ENCODE measurements at regions not wholly inside any gene's neighbourhood (a gene's known extent, or its start where the extent isn't known, plus 50 kb on each side); places are given as distances from the start of the nearest gene placed in this dataset.

DNA sequence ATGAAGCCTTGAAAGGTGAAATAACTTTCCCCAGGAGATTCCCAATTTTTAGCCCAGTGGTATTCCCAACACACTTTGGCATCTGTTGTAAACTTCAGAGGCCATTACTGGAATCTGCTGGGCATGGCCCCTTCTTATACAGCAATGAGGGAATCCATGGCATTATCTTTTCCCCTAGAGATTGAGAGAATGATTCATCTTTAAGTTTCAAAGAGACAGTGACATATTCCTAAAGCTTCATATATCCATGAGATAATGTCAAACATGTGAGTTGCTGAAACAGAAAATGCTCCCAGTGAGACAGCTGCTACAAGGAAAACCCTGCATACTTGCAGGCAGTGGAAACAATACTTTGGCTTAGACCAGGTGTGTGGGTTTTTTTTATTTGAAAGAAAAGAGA is 51.1 kb upstream of the DLX2 start (continued):
- TF ChIP-seq, protein P1, sequence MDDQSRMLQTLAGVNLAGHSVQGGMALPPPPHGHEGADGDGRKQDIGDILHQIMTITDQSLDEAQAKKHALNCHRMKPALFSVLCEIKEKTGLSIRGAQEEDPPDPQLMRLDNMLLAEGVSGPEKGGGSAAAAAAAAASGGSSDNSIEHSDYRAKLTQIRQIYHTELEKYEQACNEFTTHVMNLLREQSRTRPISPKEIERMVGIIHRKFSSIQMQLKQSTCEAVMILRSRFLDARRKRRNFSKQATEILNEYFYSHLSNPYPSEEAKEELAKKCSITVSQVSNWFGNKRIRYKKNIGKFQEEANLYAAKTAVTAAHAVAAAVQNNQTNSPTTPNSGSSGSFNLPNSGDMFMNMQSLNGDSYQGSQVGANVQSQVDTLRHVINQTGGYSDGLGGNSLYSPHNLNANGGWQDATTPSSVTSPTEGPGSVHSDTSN (IDR thresholded peaks at IDR 0.05) = no peak
- no peak for TF ChIP-seq SMC3 (IDR thresholded peaks at IDR 0.05; ENCODE audit: low read depth, low read length)

DNA sequence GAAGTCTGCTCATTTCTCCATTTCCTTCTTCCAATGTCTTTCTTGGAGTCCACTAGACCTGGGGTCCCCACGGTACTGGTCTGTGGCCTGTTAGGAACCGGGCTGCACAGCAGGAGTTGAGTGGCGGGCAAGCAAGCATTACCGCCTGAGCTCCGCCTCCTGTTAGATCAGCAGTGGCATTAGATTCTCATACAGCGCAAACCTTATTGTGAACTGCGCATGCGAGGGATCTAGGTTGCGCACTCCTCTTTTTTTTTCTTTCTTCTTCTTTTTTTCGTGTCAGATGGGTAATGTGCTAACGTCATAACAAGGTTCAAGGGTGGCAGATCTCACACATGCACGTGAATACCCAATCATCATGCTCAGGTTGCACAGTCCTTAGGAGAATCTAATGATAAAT is 53.1 kb upstream of the DLX2 start:
- H3K9me2 ChIP-seq = no peaks in the 10 kb centered on the region
- H3K4me1 ChIP-seq (ENCODE audit: control insufficient read depth in 1 of 2, insufficient read depth in 2 of 2, low read depth in 1 of 2, low read length in 1 of 2) = no peaks in the 10 kb centered on the region
- H3K9me3 ChIP-seq = 0 out of 2 replicates have a peak, but pooled peaks cover 2% of the 10 kb centered on the region
- no peak overlapping the region for H3K9ac ChIP-seq
- H3K4me2 ChIP-seq = no peak overlapping the region
- H3K36me3 ChIP-seq (replicated peaks in 1 of 2; ENCODE audit: control insufficient read depth in 1 of 2, insufficient read depth in 2 of 2, low read length in 1 of 2) = peaks cover 0 to 8% of the 10 kb centered on the region in 2 experiments
- WGBS (ENCODE audit: low lambda C conversion rate) = 44% methylated on average over 12 of the region's 12 CpGs
- CTCF ChIA-PET = interaction anchor here (2.3 kb wide), 1 partner anchor 17 kb away, joined by 6 read pairs; no protein-coding TSS in a partner anchor
- H3K4me3 ChIP-seq (ENCODE audit: low read depth in 2 of 2, low read length in 1 of 2) = peak overlapping the region in 1 of 2 experiments; percentile 34; a peak in 2 of 4 replicates
- no peaks in the 10 kb centered on the region for H4K20me1 ChIP-seq (ENCODE audit: insufficient read depth)
- H2AFZ ChIP-seq (ENCODE audit: low read depth) = peak overlapping the region; percentile 47; the same call in 1 of the 2 replicates
- no peak overlapping the region for H3K27ac ChIP-seq (ENCODE audit: low read depth in 2 of 2, low read length in 1 of 2)
- H3F3A ChIP-seq (replicated peaks; ENCODE audit: insufficient read depth) = no peaks in the 10 kb centered on the region
- no peak for DNase-seq
- H3K27me3 ChIP-seq (ENCODE audit: insufficient read depth) = peaks cover 6% of the 10 kb centered on the region; the same call in 1 of the 2 replicates
- TF ChIP-seq NRF1 (IDR thresholded peaks at IDR 0.05; ENCODE audit: low read depth, low read length) (peak; percentile 35), RCOR1 (IDR thresholded peaks at IDR 0.05; ENCODE audit: low read length) (no peak)
- POLR2A ChIA-PET = no interaction called here
- no peaks in the 10 kb centered on the region for H3K79me2 ChIP-seq (ENCODE audit: insufficient read depth)

DNA sequence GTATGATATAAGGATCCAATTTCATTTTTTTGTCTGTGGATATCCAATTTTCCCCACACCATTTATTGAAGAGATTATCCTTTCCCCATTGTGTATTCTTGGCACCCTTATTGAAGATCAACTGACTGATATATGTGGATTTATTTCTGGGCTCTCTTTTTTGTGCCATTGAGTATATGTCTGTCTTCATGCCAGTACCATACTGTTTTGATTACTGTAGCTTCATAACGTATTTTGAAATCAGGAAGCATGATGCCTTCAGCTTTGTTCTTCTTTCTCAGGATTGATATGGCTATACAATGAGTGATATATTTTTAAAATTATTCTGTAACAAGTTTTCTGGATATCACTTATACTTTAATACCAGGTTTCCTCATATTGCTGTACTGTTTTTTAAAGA is 58.1 kb upstream of the DLX2 start:
- DNase-seq = no peak
- no peak overlapping the region for H3K9ac ChIP-seq
- H3K4me1 ChIP-seq (ENCODE audit: control insufficient read depth in 1 of 2, insufficient read depth in 2 of 2, low read depth in 1 of 2, low read length in 1 of 2) = no peaks in the 10 kb centered on the region
- H3K9me2 ChIP-seq = no peaks in the 10 kb centered on the region
- no peaks in the 10 kb centered on the region for H3K36me3 ChIP-seq (replicated peaks in 1 of 2; ENCODE audit: control insufficient read depth in 1 of 2, insufficient read depth in 2 of 2, low read length in 1 of 2)
- no peaks in the 10 kb centered on the region for H3K79me2 ChIP-seq (ENCODE audit: insufficient read depth)
- TF ChIP-seq GABPA (IDR thresholded peaks at IDR 0.05; ENCODE audit: low read depth) (no peak), ELF1 (IDR thresholded peaks at IDR 0.05) (no peak), TEAD4 (IDR thresholded peaks at IDR 0.05; ENCODE audit: borderline replicate concordance, insufficient read depth) (no peak), CHD2 (IDR thresholded peaks at IDR 0.05; ENCODE audit: low read length, partially characterized antibody) (no peak), NRF1 (IDR thresholded peaks at IDR 0.05; ENCODE audit: low read depth, low read length) (no peak), RFX5 (IDR thresholded peaks at IDR 0.05; ENCODE audit: low read length) (no peak), NFIC (IDR thresholded peaks at IDR 0.05; ENCODE audit: borderline replicate concordance) (no peak), TCF12 (IDR thresholded peaks at IDR 0.05) (no peak), EZH2phosphoT487 (IDR thresholded peaks at IDR 0.05; ENCODE audit: borderline replicate concordance, low read depth) (no peak), MXI1 (IDR thresholded peaks at IDR 0.05; ENCODE audit: low read depth, low read length) (no peak), GATA2 (CRISPR knock-in tag; IDR thresholded peaks at IDR 0.05) (no peak), RCOR1 (IDR thresholded peaks at IDR 0.05; ENCODE audit: low read length) (no peak), JUND (IDR thresholded peaks at IDR 0.05) (no peak), SIN3A (IDR thresholded peaks at IDR 0.05; ENCODE audit: borderline replicate concordance, low read depth, low read length) (no peak), RXRA (IDR thresholded peaks at IDR 0.05; ENCODE audit: borderline replicate concordance, low read depth) (no peak)
- TF ChIP-seq, protein P2, sequence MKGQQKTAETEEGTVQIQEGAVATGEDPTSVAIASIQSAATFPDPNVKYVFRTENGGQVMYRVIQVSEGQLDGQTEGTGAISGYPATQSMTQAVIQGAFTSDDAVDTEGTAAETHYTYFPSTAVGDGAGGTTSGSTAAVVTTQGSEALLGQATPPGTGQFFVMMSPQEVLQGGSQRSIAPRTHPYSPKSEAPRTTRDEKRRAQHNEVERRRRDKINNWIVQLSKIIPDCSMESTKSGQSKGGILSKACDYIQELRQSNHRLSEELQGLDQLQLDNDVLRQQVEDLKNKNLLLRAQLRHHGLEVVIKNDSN (IDR thresholded peaks at IDR 0.05; ENCODE audit: borderline replicate concordance, low read depth) = no peak
- TF ChIP-seq, protein P3, sequence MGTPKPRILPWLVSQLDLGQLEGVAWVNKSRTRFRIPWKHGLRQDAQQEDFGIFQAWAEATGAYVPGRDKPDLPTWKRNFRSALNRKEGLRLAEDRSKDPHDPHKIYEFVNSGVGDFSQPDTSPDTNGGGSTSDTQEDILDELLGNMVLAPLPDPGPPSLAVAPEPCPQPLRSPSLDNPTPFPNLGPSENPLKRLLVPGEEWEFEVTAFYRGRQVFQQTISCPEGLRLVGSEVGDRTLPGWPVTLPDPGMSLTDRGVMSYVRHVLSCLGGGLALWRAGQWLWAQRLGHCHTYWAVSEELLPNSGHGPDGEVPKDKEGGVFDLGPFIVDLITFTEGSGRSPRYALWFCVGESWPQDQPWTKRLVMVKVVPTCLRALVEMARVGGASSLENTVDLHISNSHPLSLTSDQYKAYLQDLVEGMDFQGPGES (IDR thresholded peaks at IDR 0.05; ENCODE audit: low read depth, low read length) = no peak
- TF ChIP-seq, protein P4, sequence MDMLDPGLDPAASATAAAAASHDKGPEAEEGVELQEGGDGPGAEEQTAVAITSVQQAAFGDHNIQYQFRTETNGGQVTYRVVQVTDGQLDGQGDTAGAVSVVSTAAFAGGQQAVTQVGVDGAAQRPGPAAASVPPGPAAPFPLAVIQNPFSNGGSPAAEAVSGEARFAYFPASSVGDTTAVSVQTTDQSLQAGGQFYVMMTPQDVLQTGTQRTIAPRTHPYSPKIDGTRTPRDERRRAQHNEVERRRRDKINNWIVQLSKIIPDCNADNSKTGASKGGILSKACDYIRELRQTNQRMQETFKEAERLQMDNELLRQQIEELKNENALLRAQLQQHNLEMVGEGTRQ (IDR thresholded peaks at IDR 0.05; ENCODE audit: borderline replicate concordance, low read depth, low read length) = no peak
- TF ChIP-seq, protein P5, sequence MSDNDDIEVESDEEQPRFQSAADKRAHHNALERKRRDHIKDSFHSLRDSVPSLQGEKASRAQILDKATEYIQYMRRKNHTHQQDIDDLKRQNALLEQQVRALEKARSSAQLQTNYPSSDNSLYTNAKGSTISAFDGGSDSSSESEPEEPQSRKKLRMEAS (IDR thresholded peaks at IDR 0.05; ENCODE audit: low read depth) = no peak
- TF ChIP-seq, protein P1 (IDR thresholded peaks at IDR 0.05) = no peak
- ChIA-PET POLR2A (no interaction called here), CTCF (interaction anchor here (1.4 to 2.9 kb wide), 3 partner anchors 17 to 305 kb away, joined by 3 to 9 read pairs (median 6); no protein-coding TSS in a partner anchor)
- H2AFZ ChIP-seq (ENCODE audit: low read depth) = no peak overlapping the region
- 0 out of 2 replicates have a peak, but pooled peaks cover 6% of the 10 kb centered on the region for H3K9me3 ChIP-seq
- WGBS (ENCODE audit: low lambda C conversion rate) = 16% methylated on average over 1 of the region's 1 CpG
- no peak overlapping the region for H3K27ac ChIP-seq (ENCODE audit: low read depth in 2 of 2, low read length in 1 of 2)
- no peak overlapping the region for H3K4me3 ChIP-seq (ENCODE audit: low read depth in 2 of 2, low read length in 1 of 2)
- H3F3A ChIP-seq (replicated peaks; ENCODE audit: insufficient read depth) = no peaks in the 10 kb centered on the region
- H3K4me2 ChIP-seq = no peak overlapping the region
- peaks cover 1% of the 10 kb centered on the region; the same call in 1 of the 2 replicates for H3K27me3 ChIP-seq (ENCODE audit: insufficient read depth)
- no peaks in the 10 kb centered on the region for H4K20me1 ChIP-seq (ENCODE audit: insufficient read depth)
